Central memory CD8-positive, alpha-beta T cell (primary cell): ENCODE measurements at regions not wholly inside any gene's neighbourhood (a gene's known extent, or its start where the extent isn't known, plus 50 kb on each side); places are given as distances from the start of the nearest gene placed in this dataset.

Source experiments
- ATAC-seq: fragments of 150-1000 bp; cut with Tn5 transposase; replicated peaks from 2 replicates; pipeline ENCODE4 v1.10.0; 2022; ENCODE audit warnings: mild to moderate bottlenecking, moderate FRiP score, moderate number of reproducible peaks; ENCODE audit not compliant: poor library complexity, severe bottlenecking; ENCODE audit errors: extremely low read depth
- DNase-seq, 2 donors: peaks; one replicate each; pipeline ENCODE4 v3.0.0; 2021; ENCODE audit warnings: low spot score in 2 of 2
- H3K27ac Mint-ChIP-seq: one replicate; pipeline ENCODE4 v1.8.0; 2022; ENCODE audit warnings: low read depth, mild to moderate bottlenecking, moderate library complexity, mixed read lengths
- H3K27me3 Mint-ChIP-seq: one replicate; pipeline ENCODE4 v1.8.0; 2022; ENCODE audit warnings: mixed read lengths
- H3K36me3 Mint-ChIP-seq: one replicate; pipeline ENCODE4 v1.8.0; 2022; ENCODE audit warnings: mild to moderate bottlenecking, moderate library complexity, mixed read lengths; ENCODE audit not compliant: insufficient read depth
- H3K4me1 Mint-ChIP-seq: one replicate; pipeline ENCODE4 v1.8.0; 2022; ENCODE audit warnings: mixed read lengths
- H3K4me3 Mint-ChIP-seq: one replicate; pipeline ENCODE4 v1.8.0; 2022; ENCODE audit warnings: mild to moderate bottlenecking, moderate library complexity, mixed read lengths
- H3K9me3 Mint-ChIP-seq: one replicate; pipeline ENCODE4 v1.8.0; 2022; ENCODE audit warnings: mixed read lengths

DNA sequence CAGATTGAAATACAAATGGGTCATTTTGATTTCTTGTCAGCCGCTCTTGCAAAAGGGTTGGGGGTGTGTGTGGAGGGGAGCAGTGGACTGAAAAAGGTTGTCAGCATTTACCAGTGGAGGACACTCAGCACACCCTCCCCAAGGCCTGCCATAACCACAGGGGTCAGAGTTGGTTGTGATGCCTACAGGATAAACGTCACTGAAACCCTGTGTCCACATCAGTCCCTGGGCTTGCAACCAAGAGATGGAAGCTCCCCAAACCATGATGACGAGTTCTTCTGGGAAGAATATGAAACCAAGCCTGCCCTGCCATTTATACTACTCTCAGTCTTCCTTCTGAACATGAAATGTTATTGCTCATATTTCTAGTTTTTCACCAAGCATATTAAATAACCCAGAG, 54.0 kb upstream of the UMPS start:
- Mint-ChIP-seq H3K4me1 (peaks cover 3% of the 10 kb centered on the region), H3K27me3 (peaks cover 25% of the 10 kb centered on the region), H3K36me3 (peaks cover 8% of the 10 kb centered on the region), H3K27ac (no peak overlapping the region), H3K4me3 (no peak overlapping the region), H3K9me3 (peaks cover 2% of the 10 kb centered on the region)
- ATAC-seq (no peak), DNase-seq (no peak)

DNA sequence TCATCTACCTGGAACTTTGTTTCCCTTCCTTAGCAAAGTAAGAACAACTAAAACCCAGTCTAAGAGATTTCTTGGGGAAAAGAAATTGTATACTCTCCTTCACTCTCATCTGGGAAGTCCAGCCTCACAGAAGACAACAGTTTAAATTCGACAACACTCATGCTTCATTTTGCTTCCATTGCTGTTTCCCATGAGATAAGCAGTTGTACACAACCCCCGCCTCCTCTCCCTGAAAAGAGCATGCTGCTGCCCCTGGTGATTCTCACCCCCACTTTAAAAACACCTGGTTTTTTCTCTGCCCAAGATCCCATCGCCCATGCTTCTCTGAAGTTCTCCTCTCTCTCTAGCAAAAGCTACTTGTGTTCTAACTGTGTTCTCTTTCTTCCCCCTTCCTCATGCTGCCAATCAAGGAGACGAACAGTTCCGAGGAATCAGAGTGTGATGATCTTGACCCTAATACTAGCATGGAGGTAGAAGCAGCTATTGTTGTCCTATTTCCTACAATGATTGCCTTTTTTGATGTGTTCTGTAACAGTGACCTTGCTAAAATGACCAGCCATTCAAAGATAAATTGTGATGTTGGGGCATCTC, 51.1 kb upstream of the UMPS start:
- no peaks in the 10 kb centered on the region for H3K9me3 Mint-ChIP-seq
- ATAC-seq = no peak
- H3K36me3 Mint-ChIP-seq = peaks cover 5% of the 10 kb centered on the region
- no peak for DNase-seq
- H3K4me1 Mint-ChIP-seq = no peaks in the 10 kb centered on the region
- H3K4me3 Mint-ChIP-seq = no peak overlapping the region
- H3K27ac Mint-ChIP-seq = no peak overlapping the region
- peaks cover 27% of the 10 kb centered on the region for H3K27me3 Mint-ChIP-seq
